Keratinocyte (primary cell): ENCODE measurements at regions not wholly inside any gene's neighbourhood (a gene's known extent, or its start where the extent isn't known, plus 50 kb on each side); places are given as distances from the start of the nearest gene placed in this dataset.

Experiments used
- DNase-seq: peaks from one replicate; pipeline ENCODE4 v3.0.0-alpha.2; 2011; ENCODE audit warnings: low read depth, missing footprints, low spot score
- FAIRE-seq: peaks from 2 replicates; lab custom pipeline; 2011; peaks lifted over from hg19 to GRCh38; lab: Jason Lieb, UNC
- H2AFZ ChIP-seq: 2 replicates; pipeline ENCODE4 v1.6.0; 2012; ENCODE audit warnings: low read length, control low read depth, inconsistent platforms; ENCODE audit not compliant: control insufficient read depth
- H3K27ac ChIP-seq: 2 replicates; pipeline ENCODE4 v1.5.1; 2011; ENCODE audit warnings: low read length; ENCODE audit not compliant: control insufficient read depth, insufficient read depth
- H3K27me3 ChIP-seq: 3 replicates; pipeline ENCODE4 v1.6.0; 2011; ENCODE audit warnings: low read length; ENCODE audit not compliant: control insufficient read depth, insufficient read depth; ENCODE audit errors: extremely low read depth
- H3K36me3 ChIP-seq, 2 experiments: 2 replicates in 1 of 2; 3 replicates in 1 of 2; pipeline ENCODE4 v1.5.1; 2011; ENCODE audit warnings: low read length in 2 of 2, mild to moderate bottlenecking in 1 of 2; ENCODE audit not compliant: control insufficient read depth in 2 of 2, insufficient read depth in 2 of 2; ENCODE audit errors: extremely low read depth in 1 of 2
- H3K4me1 ChIP-seq: 3 replicates; pipeline ENCODE4 v1.5.1; 2011; ENCODE audit warnings: low read length; ENCODE audit not compliant: control insufficient read depth, insufficient read depth; ENCODE audit errors: extremely low read depth
- H3K4me2 ChIP-seq: 3 replicates; pipeline ENCODE4 v1.6.0; 2011; ENCODE audit warnings: low read depth, low read length; ENCODE audit not compliant: control insufficient read depth, insufficient read depth; ENCODE audit errors: extremely low read depth
- H3K4me3 ChIP-seq, 3 experiments: fragments of 200-600 bp in 1 of 3; sonication (generic) in 1 of 3; 2 replicates in 2 of 3; 3 replicates in 1 of 3; pipeline ENCODE4 v1.5.1; 2011 to 2016; ENCODE audit warnings: low read length in 3 of 3, mild to moderate bottlenecking in 3 of 3, control low read depth in 2 of 3, inconsistent platforms in 1 of 3, low read depth in 1 of 3, mixed read lengths in 1 of 3, mixed run types in 1 of 3, moderate library complexity in 1 of 3; ENCODE audit not compliant: control insufficient read depth in 2 of 3, insufficient read depth in 2 of 3; ENCODE audit errors: extremely low read depth in 1 of 3
- H3K79me2 ChIP-seq: 2 replicates; pipeline ENCODE4 v1.6.0; 2012; ENCODE audit warnings: low read length; ENCODE audit not compliant: control insufficient read depth, insufficient read depth
- H3K9ac ChIP-seq: 3 replicates; pipeline ENCODE4 v1.6.0; 2011; ENCODE audit warnings: low read length; ENCODE audit not compliant: control insufficient read depth, insufficient read depth; ENCODE audit errors: extremely low read depth
- H3K9me1 ChIP-seq: 3 replicates; pipeline ENCODE4 v1.6.0; 2011; ENCODE audit warnings: low read length; ENCODE audit not compliant: control insufficient read depth, insufficient read depth; ENCODE audit errors: extremely low read depth
- H3K9me3 ChIP-seq: 2 replicates; pipeline ENCODE4 v1.5.1; 2012; ENCODE audit warnings: low read depth, low read length; ENCODE audit not compliant: control insufficient read depth
- H4K20me1 ChIP-seq: 3 replicates; pipeline ENCODE4 v1.6.0; 2011; ENCODE audit warnings: low read length; ENCODE audit not compliant: control insufficient read depth, insufficient read depth; ENCODE audit errors: extremely low read depth
- EZH2 ChIP-seq: IDR thresholded peaks from one replicate; pipeline ENCODE4 v1.6.1; 2012; ENCODE audit warnings: inconsistent platforms, mild to moderate bottlenecking, low read length, moderate library complexity
- dilution Hi-C: fragments of 300-500 bp; cut with MboI; formaldehyde crosslinking; loops from one replicate; pipeline ENCODE4 v1.7.0; 2020; ENCODE audit warnings: low sequenced_read_pairs; ENCODE audit not compliant: extremely low pct_ligation_motif_present
- TF ChIP-seq, protein P1 (sequence below), 3 experiments: IDR thresholded peaks in 1 of 3; conservative IDR thresholded peaks in 1 of 3; optimal IDR thresholded peaks in 1 of 3; 2 replicates in 2 of 3; 3 replicates in 1 of 3; pipeline versions ENCODE3 to v1.5.1; 2011; ENCODE audit warnings: low read length in 3 of 3, mild to moderate bottlenecking in 3 of 3, moderate library complexity in 2 of 3, control low read depth in 1 of 3, inconsistent platforms in 1 of 3; ENCODE audit not compliant: insufficient read depth in 2 of 3; ENCODE audit errors: extremely low read depth in 1 of 3

GRCh38 chr1:55700359-55701130 is 485.4 kb upstream of the USP24 start:
- H3K27ac ChIP-seq: no peak overlapping the region
- no peak overlapping the region for H2AFZ ChIP-seq
- DNase-seq: no peak

DNA sequence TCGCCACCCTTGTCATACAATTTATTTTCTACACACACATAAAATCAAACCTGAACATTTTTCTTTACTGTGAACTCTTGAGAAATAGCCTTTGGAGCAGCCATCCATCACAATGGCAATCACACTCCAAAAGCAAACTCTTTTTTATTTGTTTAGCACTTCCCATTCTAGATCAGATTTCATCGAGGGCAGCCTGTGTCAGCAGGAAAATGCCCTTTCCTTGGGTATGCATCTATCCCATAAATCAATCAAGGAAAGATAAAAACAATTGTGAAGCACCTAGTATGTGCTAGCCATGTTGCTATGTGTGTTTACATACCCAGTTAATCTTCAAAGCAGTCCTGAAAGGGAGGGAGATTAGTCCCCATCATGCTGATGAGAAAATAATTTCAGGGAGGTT is 484.1 kb upstream of the USP24 start:
- no peaks in the 10 kb centered on the region for H3K36me3 ChIP-seq
- no peak overlapping the region for H2AFZ ChIP-seq
- no peaks in the 10 kb centered on the region for H4K20me1 ChIP-seq
- FAIRE-seq: no peak
- H3K9ac ChIP-seq: no peak overlapping the region
- no peaks in the 10 kb centered on the region for H3K27me3 ChIP-seq
- DNase-seq: no peak
- H3K27ac ChIP-seq: no peak overlapping the region
- H3K9me3 ChIP-seq: no peaks in the 10 kb centered on the region
- dilution Hi-C loops: no loop called here
- TF ChIP-seq EZH2: no peak
- TF ChIP-seq, protein P1, sequence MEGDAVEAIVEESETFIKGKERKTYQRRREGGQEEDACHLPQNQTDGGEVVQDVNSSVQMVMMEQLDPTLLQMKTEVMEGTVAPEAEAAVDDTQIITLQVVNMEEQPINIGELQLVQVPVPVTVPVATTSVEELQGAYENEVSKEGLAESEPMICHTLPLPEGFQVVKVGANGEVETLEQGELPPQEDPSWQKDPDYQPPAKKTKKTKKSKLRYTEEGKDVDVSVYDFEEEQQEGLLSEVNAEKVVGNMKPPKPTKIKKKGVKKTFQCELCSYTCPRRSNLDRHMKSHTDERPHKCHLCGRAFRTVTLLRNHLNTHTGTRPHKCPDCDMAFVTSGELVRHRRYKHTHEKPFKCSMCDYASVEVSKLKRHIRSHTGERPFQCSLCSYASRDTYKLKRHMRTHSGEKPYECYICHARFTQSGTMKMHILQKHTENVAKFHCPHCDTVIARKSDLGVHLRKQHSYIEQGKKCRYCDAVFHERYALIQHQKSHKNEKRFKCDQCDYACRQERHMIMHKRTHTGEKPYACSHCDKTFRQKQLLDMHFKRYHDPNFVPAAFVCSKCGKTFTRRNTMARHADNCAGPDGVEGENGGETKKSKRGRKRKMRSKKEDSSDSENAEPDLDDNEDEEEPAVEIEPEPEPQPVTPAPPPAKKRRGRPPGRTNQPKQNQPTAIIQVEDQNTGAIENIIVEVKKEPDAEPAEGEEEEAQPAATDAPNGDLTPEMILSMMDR (optimal IDR thresholded peaks at IDR 0.05 in 1 of 3, IDR thresholded peaks at IDR 0.05 in 1 of 3, conservative IDR thresholded peaks at IDR 0.05 in 1 of 3; ENCODE audit: extremely low read depth in 1 of 3, insufficient read depth in 2 of 3, low read length in 3 of 3): no peak
- peaks cover 11% of the 10 kb centered on the region for H3K4me1 ChIP-seq
- no peaks in the 10 kb centered on the region for H3K79me2 ChIP-seq
- H3K9me1 ChIP-seq: no peaks in the 10 kb centered on the region
- H3K4me3 ChIP-seq: no peak overlapping the region
- no peak overlapping the region for H3K4me2 ChIP-seq

More at GRCh38 chr1:55700359-55701130, 485.4 kb upstream of the USP24 start:
- TF ChIP-seq EZH2: no peak
- TF ChIP-seq, protein P1 (optimal IDR thresholded peaks at IDR 0.05 in 1 of 3, IDR thresholded peaks at IDR 0.05 in 1 of 3, conservative IDR thresholded peaks at IDR 0.05 in 1 of 3; ENCODE audit: extremely low read depth in 1 of 3, insufficient read depth in 2 of 3, low read length in 3 of 3): no peak
- H3K9ac ChIP-seq: no peak overlapping the region
- no peak for FAIRE-seq
- no peak overlapping the region for H3K4me3 ChIP-seq
- H3K4me1 ChIP-seq: peaks cover 7% of the 10 kb centered on the region
- no peaks in the 10 kb centered on the region for H3K79me2 ChIP-seq
- H3K4me2 ChIP-seq: no peak overlapping the region
- H3K36me3 ChIP-seq: no peaks in the 10 kb centered on the region
- no peaks in the 10 kb centered on the region for H4K20me1 ChIP-seq
- dilution Hi-C loops: no loop called here
- H3K27me3 ChIP-seq: no peaks in the 10 kb centered on the region
- H3K9me1 ChIP-seq: no peaks in the 10 kb centered on the region
- no peaks in the 10 kb centered on the region for H3K9me3 ChIP-seq
